MG63 (cell line): ENCODE measurements at regions not wholly inside any gene's neighbourhood (a gene's known extent, or its start where the extent isn't known, plus 50 kb on each side); places are given as distances from the start of the nearest gene placed in this dataset.

Experiments used
- DNase-seq: peaks from one replicate; pipeline ENCODE4 v3.0.0-alpha.2; 2020
- H3K27me3 ChIP-seq: fragments of 250-450 bp; sonication (Bioruptor Pico); 2 replicates; pipeline ENCODE4 v1.5.1; 2020; ENCODE audit warnings: mild to moderate bottlenecking, moderate library complexity
- H3K36me3 ChIP-seq: fragments of 250-450 bp; sonication (Bioruptor Pico); 2 replicates; pipeline ENCODE4 v1.5.1; 2020; ENCODE audit warnings: mild to moderate bottlenecking, moderate library complexity
- H3K4me3 ChIP-seq: fragments of 250-450 bp; sonication (Bioruptor Pico); 2 replicates; pipeline ENCODE4 v1.5.1; 2020; ENCODE audit warnings: mild to moderate bottlenecking, moderate library complexity
- H3K9me3 ChIP-seq: fragments of 250-450 bp; sonication (Bioruptor Pico); 2 replicates; pipeline ENCODE4 v1.5.1; 2020; ENCODE audit warnings: mild to moderate bottlenecking, moderate library complexity

DNA sequence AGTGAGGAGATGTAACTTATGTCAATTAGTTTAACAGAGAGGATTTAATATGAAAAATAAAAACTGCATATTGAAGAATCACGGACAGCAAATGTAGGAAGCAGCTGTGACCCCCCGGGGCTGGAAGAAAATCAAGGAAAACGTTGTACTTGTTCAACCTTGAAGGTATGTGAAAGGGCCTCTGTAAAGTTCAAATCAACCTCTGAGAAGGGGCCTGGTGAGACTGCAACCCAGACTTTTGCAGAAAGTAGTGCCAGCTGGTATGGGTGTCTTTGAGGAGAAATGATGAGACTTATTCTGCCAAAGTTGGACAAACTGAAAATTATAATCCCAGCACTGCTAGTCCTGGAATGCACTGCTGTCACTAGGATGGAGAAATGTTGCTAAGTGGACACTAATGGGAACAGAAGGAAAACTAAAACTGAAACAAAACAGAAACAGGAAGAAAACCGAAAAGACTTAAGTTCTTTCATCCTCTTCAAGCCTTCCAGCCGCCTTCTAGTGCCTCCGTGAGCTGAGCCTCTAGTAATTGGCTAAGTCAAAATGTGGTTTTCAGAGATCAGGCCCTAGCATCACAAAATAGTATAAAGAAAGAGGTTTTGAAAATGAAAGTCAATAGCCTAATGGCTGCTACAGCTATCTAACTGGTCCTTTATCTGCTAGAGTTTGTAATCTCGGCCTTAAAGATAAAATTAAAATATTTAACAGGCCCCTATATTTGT is 253.7 kb upstream of the SORCS1 start:
- no peaks in the 10 kb centered on the region for H3K9me3 ChIP-seq
- H3K27me3 ChIP-seq = no peaks in the 10 kb centered on the region
- no peak for DNase-seq
- no peaks in the 10 kb centered on the region for H3K36me3 ChIP-seq
- H3K4me3 ChIP-seq = no peak overlapping the region

DNA sequence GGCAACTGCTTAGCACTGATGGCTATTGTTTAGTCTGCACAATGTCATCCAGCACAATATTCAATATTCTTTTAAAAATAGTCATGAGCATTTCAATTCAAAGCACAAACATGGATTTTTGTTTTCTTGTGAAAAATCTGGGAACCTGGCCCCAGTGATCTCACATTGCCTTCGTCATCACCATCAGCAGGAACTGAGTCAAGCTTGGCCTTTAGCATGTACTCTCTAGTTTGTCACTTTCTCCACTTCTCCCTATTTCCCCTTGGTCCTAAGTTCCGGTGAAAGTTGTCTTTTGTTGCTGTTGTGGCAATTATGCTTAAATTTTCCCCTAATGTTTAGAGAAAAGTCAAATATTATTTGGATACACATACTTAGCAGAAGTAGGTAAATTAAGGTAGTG is 252.9 kb upstream of the SORCS1 start:
- no peak for DNase-seq
- Histone ChIP-seq H3K27me3 (no peaks in the 10 kb centered on the region), H3K9me3 (no peaks in the 10 kb centered on the region)

DNA sequence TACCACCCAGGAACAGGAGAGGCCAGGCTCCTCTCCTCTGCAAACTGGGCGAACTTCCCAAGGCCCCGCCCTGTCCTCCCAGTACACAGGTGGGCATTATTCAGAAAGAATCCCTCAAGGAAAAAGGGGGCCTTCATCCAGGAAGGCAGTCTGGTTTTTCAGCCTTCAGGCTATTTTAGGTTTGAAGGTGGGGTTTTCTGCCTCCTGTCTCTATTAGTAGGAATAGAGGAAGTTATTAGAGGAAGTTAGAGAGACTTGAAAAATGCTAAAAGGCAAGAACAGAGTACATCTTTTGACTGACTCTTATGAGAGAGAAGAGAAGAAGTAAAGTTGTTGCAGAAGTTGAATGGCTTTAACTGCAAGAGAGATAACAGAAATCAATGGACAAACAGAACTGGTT is 250.9 kb upstream of the SORCS1 start:
- Histone ChIP-seq H3K27me3 (no peaks in the 10 kb centered on the region), H3K4me3 (no peak overlapping the region), H3K36me3 (no peaks in the 10 kb centered on the region), H3K9me3 (no peaks in the 10 kb centered on the region)
- no peak for DNase-seq

More for the DNA sequence above, 252.9 kb upstream of the SORCS1 start:
- Histone ChIP-seq H3K36me3 (no peaks in the 10 kb centered on the region), H3K4me3 (no peak overlapping the region)

DNA sequence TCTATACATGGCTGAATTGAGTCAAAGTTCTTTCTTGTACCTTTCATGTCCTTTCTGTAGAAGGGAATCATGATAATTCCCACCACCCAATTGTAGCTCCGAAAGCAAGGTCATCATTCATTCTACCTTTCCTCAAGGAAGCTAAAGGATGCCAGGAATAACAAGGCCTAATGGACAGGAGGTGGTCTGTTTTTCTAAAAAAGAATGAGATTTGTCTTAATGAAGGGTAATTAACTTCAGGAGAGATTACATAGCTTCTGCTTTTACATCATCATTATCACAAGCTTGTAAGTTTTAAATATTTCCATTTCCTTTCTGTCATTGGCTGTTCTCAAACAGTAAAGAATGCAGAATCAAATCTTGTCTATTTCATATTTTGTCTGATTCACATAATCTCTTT is 249.5 kb upstream of the SORCS1 start:
- Histone ChIP-seq H3K36me3 (no peaks in the 10 kb centered on the region), H3K9me3 (no peaks in the 10 kb centered on the region), H3K27me3 (no peaks in the 10 kb centered on the region), H3K4me3 (no peak overlapping the region)
- DNase-seq = no peak

DNA sequence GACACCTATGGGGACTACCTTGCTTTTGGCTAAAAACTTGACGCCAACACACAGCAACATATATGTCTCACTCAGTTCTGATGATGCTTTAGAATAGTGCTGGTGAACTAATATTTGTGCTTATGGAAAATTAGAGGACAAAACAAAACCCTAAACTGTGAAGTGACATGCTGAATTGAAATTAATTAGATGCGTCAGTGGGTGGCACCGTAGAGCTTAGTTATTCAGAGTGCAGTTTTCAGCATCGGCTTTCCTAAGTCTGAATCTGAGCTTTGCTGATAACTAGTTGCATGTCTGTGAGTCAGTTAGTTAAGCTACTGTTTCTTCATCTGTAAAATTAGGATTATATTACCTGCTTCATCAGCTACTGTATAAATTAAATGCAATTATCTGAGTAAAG is 245.0 kb upstream of the SORCS1 start:
- DNase-seq = peak; percentile 5
- no peak overlapping the region for H3K4me3 ChIP-seq
- no peaks in the 10 kb centered on the region for H3K9me3 ChIP-seq
- H3K27me3 ChIP-seq = no peaks in the 10 kb centered on the region
- H3K36me3 ChIP-seq = no peaks in the 10 kb centered on the region

DNA sequence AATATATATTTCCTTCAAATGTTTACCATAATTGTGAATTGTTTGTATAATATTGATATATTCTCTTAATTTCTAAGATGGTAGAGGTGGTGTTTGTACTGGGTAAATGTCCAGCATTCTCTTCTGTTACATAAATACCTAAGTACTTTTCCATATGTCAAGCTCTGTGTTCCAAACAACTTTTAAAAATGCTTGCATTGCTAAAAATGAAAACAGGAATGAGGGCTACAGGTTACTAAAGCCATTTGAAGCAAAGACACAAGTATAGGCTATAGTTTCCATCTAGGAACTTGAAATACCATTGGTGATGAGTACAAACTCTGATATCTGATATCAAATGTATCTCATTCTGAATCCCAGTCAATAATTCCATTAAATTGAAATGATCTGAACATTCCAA is 233.6 kb upstream of the SORCS1 start:
- DNase-seq = no peak

DNA sequence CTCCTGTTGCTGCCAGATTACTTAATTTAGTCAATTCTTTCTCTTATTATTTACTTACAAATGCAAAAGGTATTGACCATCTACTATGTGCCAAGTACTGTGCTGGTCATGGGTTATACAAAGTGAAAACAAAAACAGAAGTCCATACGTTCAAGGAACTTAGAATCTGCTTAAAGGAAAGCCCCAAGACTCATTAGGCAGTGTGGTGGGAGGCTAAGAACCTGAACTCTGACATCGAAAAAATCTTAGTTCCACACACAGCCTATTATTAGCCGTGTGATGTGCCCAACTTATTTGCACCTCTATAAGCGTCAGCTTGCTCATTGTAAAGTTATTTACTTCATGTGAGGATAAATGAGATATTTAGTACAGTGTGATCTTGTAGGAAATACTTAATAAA is 227.4 kb upstream of the SORCS1 start:
- DNase-seq = no peak
- Histone ChIP-seq H3K4me3 (no peak overlapping the region), H3K9me3 (no peaks in the 10 kb centered on the region), H3K36me3 (no peaks in the 10 kb centered on the region), H3K27me3 (no peaks in the 10 kb centered on the region; the same call in 1 of the 2 replicates)

More for the DNA sequence above, 233.6 kb upstream of the SORCS1 start:
- Histone ChIP-seq H3K9me3 (no peaks in the 10 kb centered on the region), H3K27me3 (no peaks in the 10 kb centered on the region; the same call in 1 of the 2 replicates), H3K4me3 (no peak overlapping the region), H3K36me3 (no peaks in the 10 kb centered on the region)

DNA sequence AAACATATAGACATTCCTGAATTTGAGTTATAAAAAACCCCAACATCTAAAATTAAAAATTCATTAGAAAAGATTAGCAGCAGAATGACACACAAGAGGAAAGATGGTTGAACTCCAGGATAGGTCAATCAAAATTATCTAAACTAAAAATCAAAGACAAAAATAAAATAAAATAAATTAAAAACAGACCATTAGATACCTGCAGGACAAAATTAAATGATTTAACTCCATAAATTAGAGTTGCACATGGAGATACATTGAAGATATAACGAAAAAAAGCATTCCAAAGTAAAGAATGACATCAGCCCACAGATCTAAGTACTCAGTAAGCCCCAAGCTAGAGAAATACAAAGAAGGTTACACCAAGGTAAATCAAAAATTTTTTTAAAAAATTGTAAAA is 226.1 kb upstream of the SORCS1 start:
- Histone ChIP-seq H3K36me3 (no peaks in the 10 kb centered on the region), H3K9me3 (no peaks in the 10 kb centered on the region), H3K27me3 (no peaks in the 10 kb centered on the region; the same call in 1 of the 2 replicates), H3K4me3 (no peak overlapping the region)
- no peak for DNase-seq

DNA sequence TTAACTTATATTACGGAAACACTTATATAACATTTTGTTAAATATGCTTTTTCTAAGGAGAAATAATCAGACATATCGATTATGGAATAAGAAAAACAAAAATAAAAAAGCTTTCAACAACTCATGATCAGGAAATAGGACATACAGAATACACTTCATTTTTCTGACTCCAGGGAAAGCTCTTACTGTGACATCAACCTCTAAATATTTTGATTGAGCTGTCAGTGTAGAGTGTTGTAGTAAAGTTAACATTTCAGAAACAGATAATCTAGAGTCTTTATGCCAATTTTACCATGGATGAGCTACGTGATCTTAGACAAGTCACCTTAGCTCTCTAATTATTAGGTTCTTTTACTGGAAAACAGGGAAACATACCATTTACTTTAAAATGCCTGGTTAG is 218.9 kb upstream of the SORCS1 start:
- Histone ChIP-seq H3K9me3 (no peaks in the 10 kb centered on the region), H3K4me3 (no peak overlapping the region), H3K36me3 (no peaks in the 10 kb centered on the region), H3K27me3 (no peaks in the 10 kb centered on the region)
- no peak for DNase-seq

DNA sequence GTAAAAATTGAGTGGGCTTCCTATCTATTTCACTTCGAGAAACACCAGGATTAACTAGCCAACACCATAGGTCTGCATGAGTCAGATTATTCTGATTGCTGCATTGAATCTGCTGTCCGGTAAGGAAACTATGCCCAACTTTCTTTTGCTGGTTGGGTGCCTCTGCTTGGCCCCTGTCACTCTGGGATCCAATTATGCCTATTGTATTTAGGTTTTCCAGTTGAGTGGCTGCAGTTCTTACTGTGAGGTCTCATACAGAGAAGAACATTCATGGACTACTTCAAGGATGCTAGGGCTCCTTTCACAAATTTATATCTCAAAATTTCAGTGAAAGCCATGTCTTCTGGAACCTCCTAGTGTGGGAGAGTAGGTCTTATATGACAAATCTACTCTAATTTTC is 215.1 kb upstream of the SORCS1 start:
- no peaks in the 10 kb centered on the region for H3K36me3 ChIP-seq
- no peak overlapping the region for H3K4me3 ChIP-seq
- H3K9me3 ChIP-seq = no peaks in the 10 kb centered on the region
- H3K27me3 ChIP-seq = no peaks in the 10 kb centered on the region
- no peak for DNase-seq

DNA sequence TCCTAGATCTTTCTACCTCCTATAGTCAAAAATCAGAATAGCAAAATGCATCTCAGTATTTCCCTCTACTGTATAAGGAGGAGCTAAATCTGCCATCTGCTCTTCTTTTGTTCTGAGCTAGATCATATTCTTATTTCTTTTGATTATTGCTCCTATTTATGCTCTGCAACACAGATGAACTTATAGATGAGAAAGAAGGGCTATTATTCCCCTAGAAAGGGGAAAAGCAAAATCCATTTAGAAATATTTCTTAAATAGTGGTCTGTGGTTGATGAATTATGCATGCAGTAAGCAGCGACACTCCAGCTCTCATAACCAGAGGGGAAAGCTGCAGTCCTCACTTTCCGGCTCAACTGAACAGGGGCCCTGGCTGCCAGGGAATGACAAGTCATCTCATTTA is 207.3 kb upstream of the SORCS1 start:
- H3K9me3 ChIP-seq = no peaks in the 10 kb centered on the region
- H3K27me3 ChIP-seq = no peaks in the 10 kb centered on the region
- no peaks in the 10 kb centered on the region for H3K36me3 ChIP-seq
- H3K4me3 ChIP-seq = no peak overlapping the region
- DNase-seq = no peak

DNA sequence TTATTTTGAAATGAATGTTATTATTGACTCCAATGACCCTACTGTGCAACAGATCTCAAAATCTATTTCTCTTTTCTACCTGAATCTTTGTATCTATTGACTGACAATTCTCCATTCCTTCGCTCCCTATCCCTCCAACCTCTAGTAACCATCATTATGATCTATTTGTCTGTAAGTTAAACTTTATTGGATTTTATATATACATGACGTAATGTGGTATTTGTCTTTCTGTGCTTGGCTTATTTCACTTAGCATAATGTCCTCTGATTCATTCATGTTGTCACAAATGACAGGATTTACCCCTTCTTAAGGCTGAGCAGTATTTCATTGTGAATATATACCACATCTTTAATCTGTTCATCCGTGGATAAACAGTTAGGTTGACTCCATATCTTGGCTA is 200.4 kb upstream of the SORCS1 start:
- H3K27me3 ChIP-seq = no peaks in the 10 kb centered on the region
- no peaks in the 10 kb centered on the region for H3K9me3 ChIP-seq
- no peaks in the 10 kb centered on the region for H3K36me3 ChIP-seq
- DNase-seq = no peak
- no peak overlapping the region for H3K4me3 ChIP-seq

DNA sequence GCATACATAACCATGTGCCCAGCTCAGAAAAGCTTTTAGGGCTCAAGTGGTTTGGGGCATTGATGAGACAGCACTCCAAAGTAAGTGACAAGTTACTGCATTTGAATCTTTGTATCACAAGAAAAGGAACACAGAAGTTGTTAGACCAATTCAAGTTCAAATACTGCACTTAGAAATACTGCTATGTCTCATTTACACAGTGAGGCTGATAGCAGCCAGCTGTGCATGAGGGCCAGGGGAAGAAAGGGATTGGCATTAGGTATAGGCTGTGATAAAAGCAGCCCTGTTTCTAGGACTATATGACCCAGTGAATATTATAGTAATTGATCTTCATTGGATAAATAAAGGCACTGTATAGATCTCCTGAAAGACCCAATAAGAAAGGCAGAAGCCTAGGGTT is 197.8 kb upstream of the SORCS1 start:
- Histone ChIP-seq H3K9me3 (no peaks in the 10 kb centered on the region), H3K4me3 (no peak overlapping the region), H3K36me3 (no peaks in the 10 kb centered on the region), H3K27me3 (no peaks in the 10 kb centered on the region)
- no peak for DNase-seq

DNA sequence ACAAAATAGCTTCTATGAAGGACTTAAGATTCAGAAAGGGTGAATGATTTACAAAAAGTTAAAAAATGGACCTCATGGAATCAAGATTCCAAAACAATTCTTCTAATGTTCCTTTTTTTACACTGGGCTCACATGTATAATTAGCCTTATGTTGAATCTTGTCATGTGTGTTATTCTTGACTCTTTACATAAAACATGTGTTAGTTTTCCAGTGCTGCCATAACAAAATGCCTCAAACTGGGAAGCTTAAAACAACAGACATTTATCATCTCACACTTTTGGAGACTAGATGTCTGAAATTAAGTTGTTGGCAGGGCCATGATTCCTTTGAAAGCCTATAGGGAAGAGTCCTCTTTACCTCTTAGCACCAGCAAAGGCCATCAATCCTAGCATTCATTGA is 192.5 kb upstream of the SORCS1 start:
- no peak overlapping the region for H3K4me3 ChIP-seq
- H3K9me3 ChIP-seq = no peaks in the 10 kb centered on the region
- no peaks in the 10 kb centered on the region for H3K27me3 ChIP-seq
- no peaks in the 10 kb centered on the region for H3K36me3 ChIP-seq
- no peak for DNase-seq

DNA sequence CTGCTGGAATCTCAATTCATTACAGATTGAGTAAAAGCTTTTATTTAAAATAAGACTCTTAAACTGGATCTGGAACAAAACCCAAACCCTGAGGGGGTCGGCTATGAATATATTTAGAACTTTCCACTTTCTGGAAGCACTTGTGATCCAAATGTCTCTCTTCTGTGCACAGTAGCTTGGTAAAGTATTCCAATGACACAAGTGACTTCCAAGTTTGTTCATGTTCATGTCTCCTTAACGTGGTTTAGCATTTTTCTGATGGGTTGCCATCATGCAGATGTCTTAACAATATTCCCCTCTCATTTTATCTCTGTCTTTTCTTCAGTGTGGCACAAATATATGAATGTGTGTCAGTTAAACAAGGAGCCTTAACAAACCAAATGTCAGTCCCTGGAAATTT is 191.9 kb upstream of the SORCS1 start:
- Histone ChIP-seq H3K4me3 (no peak overlapping the region), H3K9me3 (no peaks in the 10 kb centered on the region), H3K36me3 (no peaks in the 10 kb centered on the region), H3K27me3 (no peaks in the 10 kb centered on the region)
- DNase-seq = no peak

DNA sequence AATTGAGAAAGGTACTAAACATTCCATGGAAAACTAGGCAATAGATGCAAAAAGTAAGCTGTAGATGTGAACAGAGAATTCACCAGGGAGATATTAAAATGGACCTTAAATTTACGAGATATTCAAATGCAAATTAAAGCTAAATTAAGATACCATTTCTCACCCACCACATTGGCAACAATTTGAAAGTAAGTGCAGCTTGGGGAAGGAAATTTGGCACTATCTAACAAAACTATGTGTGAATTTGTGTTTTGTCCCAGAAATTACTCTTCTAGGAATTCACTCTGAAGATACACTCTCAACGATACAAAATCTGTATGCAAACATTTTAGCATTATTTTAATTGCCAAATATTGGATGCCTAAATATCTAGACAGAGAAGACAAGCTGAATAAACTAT is 178.2 kb upstream of the SORCS1 start:
- no peaks in the 10 kb centered on the region for H3K36me3 ChIP-seq
- H3K4me3 ChIP-seq = no peak overlapping the region
- DNase-seq = no peak
- H3K27me3 ChIP-seq = no peaks in the 10 kb centered on the region
- H3K9me3 ChIP-seq = no peaks in the 10 kb centered on the region

DNA sequence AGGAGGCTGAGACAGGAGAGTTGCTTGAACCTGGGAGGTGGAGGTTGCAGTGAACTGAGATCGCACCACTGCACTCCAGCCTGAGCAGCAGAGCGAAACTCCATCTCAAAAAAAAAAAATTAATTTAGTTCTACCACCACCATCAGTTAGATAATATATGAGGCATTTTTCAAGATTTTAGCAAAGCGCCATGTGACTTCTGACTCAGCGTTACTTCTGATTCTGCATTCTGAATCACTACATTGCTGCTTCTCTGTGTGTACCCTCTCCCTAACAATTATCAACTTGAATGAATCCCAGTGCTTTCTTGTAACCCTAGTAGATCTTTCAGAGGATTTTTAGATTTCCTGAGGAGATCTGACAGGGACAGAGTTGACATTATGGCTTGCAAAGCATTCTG is 176.8 kb upstream of the SORCS1 start:
- H3K9me3 ChIP-seq = no peaks in the 10 kb centered on the region
- no peak for DNase-seq

DNA sequence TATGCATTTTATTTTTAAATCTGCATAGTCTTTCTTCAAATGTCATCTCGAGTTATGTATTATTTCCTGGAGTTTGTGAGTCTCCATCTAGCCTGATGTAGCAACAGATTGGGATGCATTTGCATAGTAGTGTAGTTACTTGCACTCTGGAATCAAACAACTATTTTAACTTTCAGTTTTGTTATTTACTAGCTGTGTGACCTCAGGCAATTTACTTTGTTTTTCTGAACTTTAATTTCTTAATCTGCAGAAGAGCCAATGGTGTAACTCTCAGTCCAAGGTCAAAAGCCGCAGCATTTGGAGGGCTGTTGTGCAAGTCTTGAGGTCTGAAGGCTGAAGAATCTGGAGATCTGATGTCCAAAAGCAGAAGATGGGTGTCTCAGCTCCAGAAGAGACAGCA is 175.8 kb upstream of the SORCS1 start:
- Histone ChIP-seq H3K27me3 (no peaks in the 10 kb centered on the region), H3K4me3 (no peak overlapping the region), H3K36me3 (no peaks in the 10 kb centered on the region), H3K9me3 (no peaks in the 10 kb centered on the region)
- DNase-seq = no peak

More for the DNA sequence above, 176.8 kb upstream of the SORCS1 start:
- Histone ChIP-seq H3K27me3 (no peaks in the 10 kb centered on the region), H3K36me3 (no peaks in the 10 kb centered on the region), H3K4me3 (no peak overlapping the region)

DNA sequence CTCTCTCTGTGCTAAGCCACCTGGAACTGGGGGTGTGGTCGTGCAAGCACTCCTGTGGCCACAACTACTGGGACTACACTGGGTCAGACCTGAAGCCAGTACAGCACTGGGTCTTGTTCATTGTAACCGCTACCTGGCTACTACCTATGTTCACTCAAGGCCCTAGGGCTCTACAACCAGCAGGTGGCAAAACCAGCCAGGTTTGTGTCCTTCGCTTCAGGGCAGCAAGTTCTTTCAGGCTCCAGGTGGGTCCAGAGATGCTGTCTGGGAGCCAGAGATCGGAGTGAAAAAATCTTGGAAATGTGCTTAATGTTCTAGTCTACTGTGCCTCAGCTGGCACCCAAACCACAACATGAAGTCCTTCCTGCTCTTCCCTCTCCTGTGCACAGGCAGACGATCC is 171.6 kb upstream of the SORCS1 start:
- DNase-seq = no peak
- H3K9me3 ChIP-seq = no peaks in the 10 kb centered on the region
- no peaks in the 10 kb centered on the region for H3K36me3 ChIP-seq
- no peaks in the 10 kb centered on the region for H3K27me3 ChIP-seq
- no peak overlapping the region for H3K4me3 ChIP-seq
